HEK293 (cell line): ENCODE measurements at regions not wholly inside any gene's neighbourhood (a gene's known extent, or its start where the extent isn't known, plus 50 kb on each side); places are given as distances from the start of the nearest gene placed in this dataset.

Source experiments
- CTCF ChIA-PET: fragments of 350-600 bp; formaldehyde crosslinking; extraction: SDS; loops from one replicate; lab custom pipeline; 2021; ENCODE audit warnings: antibody characterized with exemption; lab: Yijun Ruan, JAX
- POLR2A ChIA-PET: fragments of 300-600 bp; formaldehyde crosslinking; extraction: SDS; loops from one replicate; lab custom pipeline; 2020; ENCODE audit warnings: antibody characterized with exemption, inconsistent platforms; lab: Yijun Ruan, JAX
- H3K27ac ChIP-seq: fragments of 200-500 bp; sonication (Bioruptor generic); 2 replicates; pipeline ENCODE4 v1.5.1; 2014; ENCODE audit warnings: low read depth, low read length, control low read depth, inconsistent platforms; ENCODE audit errors: extremely low read depth
- H3K36me3 ChIP-seq, 2 experiments: fragments of 200-500 bp in 1 of 2; sonication (Bioruptor generic) in 1 of 2; 1 replicate in 1 of 2; 2 replicates in 1 of 2; pipeline ENCODE4 v1.5.1; 2014 to 2017; ENCODE audit warnings: inconsistent platforms in 2 of 2, low read length in 2 of 2; ENCODE audit not compliant: control insufficient read depth in 2 of 2, insufficient read depth in 1 of 2
- H3K4me1 ChIP-seq: fragments of 200-500 bp; sonication (Bioruptor generic); 2 replicates; pipeline ENCODE4 v1.5.1; 2014; ENCODE audit warnings: mild to moderate bottlenecking, low read length, inconsistent platforms; ENCODE audit not compliant: control insufficient read depth, insufficient read depth
- H3K4me3 ChIP-seq: 2 replicates; pipeline ENCODE4 v1.5.1; 2011; ENCODE audit warnings: low read depth, mild to moderate bottlenecking, control low read depth, low read length, moderate library complexity
- H3K9me3 ChIP-seq: fragments of 200-500 bp; sonication (Bioruptor generic); 2 replicates; pipeline ENCODE4 v1.5.1; 2014; ENCODE audit warnings: low read depth, low read length, inconsistent platforms; ENCODE audit not compliant: control insufficient read depth, insufficient read depth
- GFI1B ChIP-seq: fragments of 450-650 bp; formaldehyde crosslinking; IDR thresholded peaks from 2 replicates; pipeline ENCODE4 v1.5.1; 2016; ENCODE audit warnings: missing biosample characterization, missing genetic modification characterization
- GLIS2 ChIP-seq: fragments of 450-650 bp; formaldehyde crosslinking; IDR thresholded peaks from 2 replicates; pipeline ENCODE4 v1.5.1; 2016; ENCODE audit warnings: missing biosample characterization, missing genetic modification characterization
- HOXA7 ChIP-seq: sonication (generic); formaldehyde crosslinking; IDR thresholded peaks from 2 replicates; pipeline ENCODE4 v1.8.1; 2022; ENCODE audit warnings: missing genetic modification reagents, borderline replicate concordance
- HOXD13 ChIP-seq: sonication (generic); formaldehyde crosslinking; IDR thresholded peaks from 2 replicates; pipeline ENCODE4 v1.8.0; 2022; ENCODE audit warnings: missing genetic modification reagents, borderline replicate concordance
- KLF1 ChIP-seq: fragments of 450-650 bp; formaldehyde crosslinking; IDR thresholded peaks from 2 replicates; pipeline ENCODE4 v1.5.1; 2016; ENCODE audit warnings: missing biosample characterization, missing genetic modification characterization
- KLF17 ChIP-seq: fragments of 450-650 bp; formaldehyde crosslinking; IDR thresholded peaks from 2 replicates; pipeline ENCODE4 v1.5.1; 2016; ENCODE audit warnings: missing biosample characterization, missing genetic modification characterization
- KLF7 ChIP-seq: fragments of 450-650 bp; formaldehyde crosslinking; IDR thresholded peaks from 2 replicates; pipeline ENCODE4 v1.5.1; 2016; ENCODE audit warnings: missing biosample characterization, missing genetic modification characterization, borderline replicate concordance
- PRDM2 ChIP-seq: fragments of 450-650 bp; formaldehyde crosslinking; IDR thresholded peaks from 2 replicates; pipeline ENCODE4 v1.5.1; 2016; ENCODE audit warnings: missing biosample characterization, missing genetic modification characterization, borderline replicate concordance
- REPIN1 ChIP-seq: fragments of 450-650 bp; formaldehyde crosslinking; IDR thresholded peaks from 2 replicates; pipeline ENCODE4 v1.5.1; 2017; ENCODE audit warnings: missing biosample characterization, missing genetic modification characterization, low read depth
- SP2 ChIP-seq: fragments of 450-650 bp; formaldehyde crosslinking; IDR thresholded peaks from 2 replicates; pipeline ENCODE4 v1.5.1; 2016; ENCODE audit warnings: missing biosample characterization, missing genetic modification characterization
- ZFP3 ChIP-seq: fragments of 450-650 bp; formaldehyde crosslinking; IDR thresholded peaks from 2 replicates; pipeline ENCODE4 v1.5.1; 2016; ENCODE audit warnings: low read depth, missing biosample characterization, missing genetic modification characterization
- ZNF175 ChIP-seq: fragments of 450-650 bp; formaldehyde crosslinking; IDR thresholded peaks from 2 replicates; pipeline ENCODE4 v1.5.1; 2016; ENCODE audit warnings: missing biosample characterization, missing genetic modification characterization
- ZNF280D ChIP-seq: fragments of 450-650 bp; formaldehyde crosslinking; IDR thresholded peaks from 2 replicates; pipeline ENCODE4 v1.5.1; 2016; ENCODE audit warnings: missing biosample characterization, missing genetic modification characterization
- ZNF416 ChIP-seq: fragments of 450-650 bp; formaldehyde crosslinking; IDR thresholded peaks from 2 replicates; pipeline ENCODE4 v1.5.1; 2016; ENCODE audit warnings: missing biosample characterization, missing genetic modification characterization
- ZNF48 ChIP-seq: fragments of 450-650 bp; formaldehyde crosslinking; IDR thresholded peaks from 2 replicates; pipeline ENCODE4 v1.5.1; 2016; ENCODE audit warnings: missing biosample characterization, missing genetic modification characterization
- ZNF548 ChIP-seq: fragments of 450-650 bp; formaldehyde crosslinking; IDR thresholded peaks from 2 replicates; pipeline ENCODE4 v1.5.1; 2016; ENCODE audit warnings: missing biosample characterization, missing genetic modification characterization
- ZNF549 ChIP-seq: fragments of 450-650 bp; IDR thresholded peaks from 2 replicates; pipeline ENCODE4 v1.5.1; 2018; ENCODE audit warnings: missing biosample characterization, missing genetic modification characterization, mild to moderate bottlenecking, inconsistent platforms, moderate library complexity
- ZNF600 ChIP-seq: fragments of 450-650 bp; formaldehyde crosslinking; IDR thresholded peaks from 2 replicates; pipeline ENCODE4 v1.5.1; 2016; ENCODE audit warnings: missing biosample characterization, missing genetic modification characterization
- ZNF654 ChIP-seq: fragments of 450-650 bp; formaldehyde crosslinking; IDR thresholded peaks from 2 replicates; pipeline ENCODE4 v1.5.1; 2016; ENCODE audit warnings: low read depth, missing biosample characterization, missing genetic modification characterization
- ZNF76 ChIP-seq: fragments of 450-650 bp; formaldehyde crosslinking; IDR thresholded peaks from 2 replicates; pipeline ENCODE4; 2016; ENCODE audit warnings: low read depth, missing biosample characterization, missing genetic modification characterization, borderline replicate concordance
- ZSCAN18 ChIP-seq: fragments of 450-650 bp; formaldehyde crosslinking; IDR thresholded peaks from 2 replicates; pipeline ENCODE4 v1.5.1; 2016; ENCODE audit warnings: missing biosample characterization, missing genetic modification characterization

- TF ChIP-seq ZNF600 (no peak), KLF1 (no peak), HOXA7 (CRISPR knock-in tag) (no peak), ZNF416 (tag by site-specific recombination) (no peak), ZNF548 (no peak), KLF17 (tag by site-specific recombination) (no peak), SP2 (no peak)
- TF ChIP-seq, all 188 proteins: peak for 0
Observed at GRCh38 chr6:104484191-104484590, 375.5 kb downstream of the HACE1 start (continued).

GRCh38 chr6:104483225-104483834 lies 376.4 kb downstream of the HACE1 start:
- Histone ChIP-seq H3K36me3 (no peaks in the 10 kb centered on the region), H3K4me3 (no peak overlapping the region), H3K9me3 (no peaks in the 10 kb centered on the region), H3K4me1 (no peaks in the 10 kb centered on the region), H3K27ac (no peak overlapping the region)
- ChIA-PET POLR2A (no interaction called here), CTCF (interaction anchor here (0.6 to 1.4 kb wide), 4 partner anchors 19 to 250 kb away, joined by 3 read pairs; no protein-coding TSS in a partner anchor)
- TF ChIP-seq GLIS2 (tag by site-specific recombination) (no peak), ZNF654 (tag by site-specific recombination) (peak; percentile 34; the same call in 1 of the 2 replicates)

- Histone ChIP-seq H3K9me3 (no peaks in the 10 kb centered on the region), H3K4me1 (no peaks in the 10 kb centered on the region), H3K27ac (no peak overlapping the region), H3K4me3 (no peak overlapping the region), H3K36me3 (no peaks in the 10 kb centered on the region)
- ChIA-PET CTCF (no interaction called here), POLR2A (no interaction called here)
- TF ChIP-seq HOXD13 (CRISPR knock-in tag): no peak
- no peak for TF ChIP-seq REPIN1 (tag by site-specific recombination)
- TF ChIP-seq ZNF175: no peak
- no peak for TF ChIP-seq GFI1B (tag by site-specific recombination)
- TF ChIP-seq ZNF280D (tag by site-specific recombination): no peak
- TF ChIP-seq ZSCAN18 (tag by site-specific recombination): no peak
- TF ChIP-seq ZNF549 (tag by site-specific recombination): no peak
- no peak for TF ChIP-seq KLF7 (tag by site-specific recombination)
- TF ChIP-seq ZNF76: no peak
- no peak for TF ChIP-seq ZFP3 (tag by site-specific recombination)
- TF ChIP-seq PRDM2: no peak
- TF ChIP-seq ZNF48 (tag by site-specific recombination): no peak
Observed at GRCh38 chr6:104477569-104477968, 382.1 kb downstream of the HACE1 start.
